Mesenchymal stem cell (in vitro differentiated cells and primary cell): ENCODE measurements at regions not wholly inside any gene's neighbourhood (a gene's known extent, or its start where the extent isn't known, plus 50 kb on each side); places are given as distances from the start of the nearest gene placed in this dataset.

Source experiments
- DNase-seq: peaks from one replicate; pipeline ENCODE4 v3.0.0-alpha.2; 2013
- H2AFZ ChIP-seq: one replicate; pipeline ENCODE4 v1.6.1; 2013; ENCODE audit warnings: low read depth, mild to moderate bottlenecking, control low read depth, inconsistent platforms, low read length, moderate library complexity
- H2AK5ac ChIP-seq: 2 replicates; pipeline ENCODE4 v1.6.1; 2013; ENCODE audit warnings: low read length, moderate library complexity, mild to moderate bottlenecking, inconsistent platforms; ENCODE audit not compliant: severe bottlenecking
- H2BK120ac ChIP-seq: one replicate; pipeline ENCODE4 v1.6.1; 2013; ENCODE audit warnings: low read depth, mild to moderate bottlenecking, inconsistent platforms, low read length, moderate library complexity
- H2BK12ac ChIP-seq, 2 experiments: one replicate each; pipeline ENCODE4 v1.6.1; 2013; ENCODE audit warnings: inconsistent platforms in 2 of 2, low read length in 2 of 2, mild to moderate bottlenecking in 2 of 2, moderate library complexity in 2 of 2, control low read depth in 1 of 2
- H2BK15ac ChIP-seq: one replicate; pipeline ENCODE4 v1.6.1; 2013; ENCODE audit warnings: mild to moderate bottlenecking, low read depth, inconsistent platforms; ENCODE audit not compliant: poor library complexity, severe bottlenecking
- H2BK5ac ChIP-seq: 2 replicates; pipeline ENCODE4 v1.6.1; 2013; ENCODE audit warnings: low read depth, mild to moderate bottlenecking, low read length, control low read depth, inconsistent platforms; ENCODE audit not compliant: poor library complexity, severe bottlenecking
- H3K14ac ChIP-seq, 2 experiments: one replicate each; pipeline ENCODE4 v1.6.1; 2013; ENCODE audit warnings: inconsistent platforms in 2 of 2, low read length in 2 of 2, control low read depth in 1 of 2, mild to moderate bottlenecking in 1 of 2, moderate library complexity in 1 of 2
- H3K18ac ChIP-seq, 2 experiments: one replicate each; pipeline ENCODE4 v1.6.1; 2013; ENCODE audit warnings: inconsistent platforms in 2 of 2, low read length in 2 of 2, control low read depth in 1 of 2, low read depth in 1 of 2, mild to moderate bottlenecking in 1 of 2
- H3K23ac ChIP-seq, 2 experiments: one replicate each; pipeline ENCODE4 v1.6.1; 2013; ENCODE audit warnings: inconsistent platforms in 2 of 2, low read length in 2 of 2, mild to moderate bottlenecking in 2 of 2, moderate library complexity in 2 of 2, control low read depth in 1 of 2
- H3K27ac ChIP-seq: 2 replicates; pipeline ENCODE4 v1.5.1; 2013; ENCODE audit warnings: mild to moderate bottlenecking, moderate library complexity, low read length, control low read depth, inconsistent platforms; ENCODE audit not compliant: poor library complexity, severe bottlenecking
- H3K27me3 ChIP-seq, 2 experiments: 2 replicates each; pipeline versions ENCODE4 v1.6.1 to v1.7.0; 2013; ENCODE audit warnings: low read length in 2 of 2, mild to moderate bottlenecking in 2 of 2, moderate library complexity in 2 of 2, control low read depth in 1 of 2, inconsistent platforms in 1 of 2; ENCODE audit not compliant: control insufficient read depth in 1 of 2, insufficient read depth in 1 of 2
- H3K36me3 ChIP-seq, 2 experiments: 2 replicates each; pipeline versions ENCODE4 v1.6.1 to v1.7.0; 2013; ENCODE audit warnings: low read length in 2 of 2, control low read depth in 1 of 2, inconsistent platforms in 1 of 2, low read depth in 1 of 2, mild to moderate bottlenecking in 1 of 2; ENCODE audit not compliant: insufficient read depth in 2 of 2, control insufficient read depth in 1 of 2
- H3K4ac ChIP-seq, 2 experiments: one replicate each; pipeline ENCODE4 v1.6.1; 2013; ENCODE audit warnings: inconsistent platforms in 2 of 2, low read length in 2 of 2, mild to moderate bottlenecking in 2 of 2, moderate library complexity in 2 of 2, control low read depth in 1 of 2, low read depth in 1 of 2
- H3K4me1 ChIP-seq: 2 replicates; pipeline ENCODE4 v1.6.1; 2013; ENCODE audit warnings: low read depth, low read length, control low read depth; ENCODE audit not compliant: control insufficient read depth, insufficient read depth
- H3K4me2 ChIP-seq: 2 replicates; pipeline ENCODE4 v1.6.1; 2013; ENCODE audit warnings: low read length, mild to moderate bottlenecking, inconsistent platforms; ENCODE audit not compliant: poor library complexity, severe bottlenecking
- H3K4me3 ChIP-seq, 2 experiments: 2 replicates each; pipeline versions ENCODE4 v1.5.1 to v1.7.0; 2013; ENCODE audit warnings: low read length in 2 of 2, mild to moderate bottlenecking in 2 of 2, control low read depth in 1 of 2, low read depth in 1 of 2; ENCODE audit not compliant: insufficient read depth in 1 of 2
- H3K79me1 ChIP-seq: replicated peaks from 2 replicates; pipeline ENCODE4 v1.6.1; 2013; ENCODE audit warnings: mild to moderate bottlenecking, control low read depth, low read length, inconsistent platforms; ENCODE audit not compliant: poor library complexity, severe bottlenecking
- H3K9ac ChIP-seq: 2 replicates; pipeline ENCODE4 v1.7.0; 2013; ENCODE audit warnings: mild to moderate bottlenecking, low read length, moderate library complexity
- H3K9me3 ChIP-seq: 2 replicates; pipeline ENCODE4 v1.7.0; 2013; ENCODE audit warnings: mild to moderate bottlenecking, low read length; ENCODE audit not compliant: control insufficient read depth
- H4K8ac ChIP-seq: one replicate; pipeline ENCODE4 v1.6.1; 2013; ENCODE audit warnings: inconsistent platforms, mild to moderate bottlenecking, low read length, moderate library complexity
- H4K91ac ChIP-seq: one replicate; pipeline ENCODE4 v1.6.1; 2013; ENCODE audit warnings: mild to moderate bottlenecking, low read length, inconsistent platforms
- WGBS: methylation state at CpG from one replicate; pipeline ENCODE4 v1.1.7; 2013; ENCODE audit warnings: mixed read lengths; 5-methylcytosine and 5-hydroxymethylcytosine counted together

- Histone ChIP-seq H3K4me2 (no peak overlapping the region), H3K23ac (no peak overlapping the region), H3K79me1 (no peaks in the 10 kb centered on the region), H3K14ac (no peak overlapping the region), H2AK5ac (no peak overlapping the region), H3K4me3 (no peak overlapping the region), H2AFZ (no peak overlapping the region), H3K27ac (no peak overlapping the region), H3K18ac (no peak overlapping the region), H4K91ac (no peak overlapping the region), H2BK12ac (no peak overlapping the region), H2BK120ac (no peak overlapping the region), H3K4me1 (no peaks in the 10 kb centered on the region), H2BK15ac (no peak overlapping the region), H3K9ac (no peak overlapping the region), H3K9me3 (no peaks in the 10 kb centered on the region), H3K4ac (no peak overlapping the region), H4K8ac (no peak overlapping the region), H3K27me3 (no peaks in the 10 kb centered on the region), H2BK5ac (no peak overlapping the region), H3K36me3 (no peaks in the 10 kb centered on the region)
- WGBS, result 55% methylated on average over 4 of the region's 4 CpGs
- DNase-seq, result no peak
Observed at GRCh38 chr12:13599176-13599575, 382.2 kb downstream of the GRIN2B start.

- no peak overlapping the region for H3K27ac ChIP-seq
- no peak overlapping the region for H3K4me3 ChIP-seq
- no peak overlapping the region for H3K18ac ChIP-seq
- H3K4me1 ChIP-seq, result no peaks in the 10 kb centered on the region
- no peak for DNase-seq
- no peak overlapping the region for H3K4me2 ChIP-seq
- no peak overlapping the region for H3K23ac ChIP-seq
- H2BK12ac ChIP-seq, result no peak overlapping the region
- H3K79me1 ChIP-seq, result no peaks in the 10 kb centered on the region
- H2BK5ac ChIP-seq, result no peak overlapping the region
- H4K8ac ChIP-seq, result no peak overlapping the region
- H2AFZ ChIP-seq, result no peak overlapping the region
- H2BK120ac ChIP-seq, result no peak overlapping the region
- no peak overlapping the region for H3K9ac ChIP-seq
- no peaks in the 10 kb centered on the region for H3K36me3 ChIP-seq
- no peak overlapping the region for H2BK15ac ChIP-seq
- no peak overlapping the region for H3K4ac ChIP-seq
- H4K91ac ChIP-seq, result no peak overlapping the region
- WGBS, result 68% methylated on average over 2 of the region's 2 CpGs
- no peaks in the 10 kb centered on the region for H3K9me3 ChIP-seq
- no peak overlapping the region for H3K14ac ChIP-seq
- H3K27me3 ChIP-seq, result no peaks in the 10 kb centered on the region
- no peak overlapping the region for H2AK5ac ChIP-seq
Observed at GRCh38 chr12:13597837-13598236, 383.6 kb downstream of the GRIN2B start.

GRCh38 chr12:13597166-13597565 is 384.2 kb downstream of the GRIN2B start:
- Histone ChIP-seq H2BK120ac (no peak overlapping the region), H3K9ac (no peak overlapping the region), H4K8ac (no peak overlapping the region), H3K14ac (no peak overlapping the region), H3K4ac (no peak overlapping the region), H4K91ac (no peak overlapping the region), H2BK12ac (no peak overlapping the region), H3K36me3 (no peaks in the 10 kb centered on the region), H3K27me3 (no peaks in the 10 kb centered on the region), H2BK15ac (no peak overlapping the region), H3K23ac (no peak overlapping the region), H2AK5ac (no peak overlapping the region), H3K4me3 (no peak overlapping the region), H2AFZ (no peak overlapping the region), H3K27ac (no peak overlapping the region), H3K4me2 (no peak overlapping the region), H3K18ac (no peak overlapping the region), H2BK5ac (no peak overlapping the region), H3K4me1 (no peaks in the 10 kb centered on the region), H3K9me3 (no peaks in the 10 kb centered on the region), H3K79me1 (no peaks in the 10 kb centered on the region)
- no peak for DNase-seq
- WGBS, result 45% methylated on average over 4 of the region's 4 CpGs

- H2BK5ac ChIP-seq, result no peak overlapping the region
- no peaks in the 10 kb centered on the region for H3K79me1 ChIP-seq
- H4K91ac ChIP-seq, result no peak overlapping the region
- H3K9me3 ChIP-seq, result no peaks in the 10 kb centered on the region
- H4K8ac ChIP-seq, result no peak overlapping the region
- no peak overlapping the region for H3K9ac ChIP-seq
- no peaks in the 10 kb centered on the region for H3K27me3 ChIP-seq
- DNase-seq, result no peak
- no peak overlapping the region for H2AFZ ChIP-seq
- H2BK120ac ChIP-seq, result no peak overlapping the region
- no peak overlapping the region for H3K14ac ChIP-seq
- no peak overlapping the region for H2AK5ac ChIP-seq
- H3K4me2 ChIP-seq, result no peak overlapping the region
- no peak overlapping the region for H3K18ac ChIP-seq
- H3K36me3 ChIP-seq, result no peaks in the 10 kb centered on the region
- H3K23ac ChIP-seq, result no peak overlapping the region
- H2BK12ac ChIP-seq, result no peak overlapping the region
- no peak overlapping the region for H3K27ac ChIP-seq
- H3K4me1 ChIP-seq, result no peaks in the 10 kb centered on the region
- H2BK15ac ChIP-seq, result no peak overlapping the region
- no peak overlapping the region for H3K4ac ChIP-seq
- WGBS, result 31% methylated on average over 1 of the region's 1 CpG
- H3K4me3 ChIP-seq, result no peak overlapping the region
Observed at GRCh38 chr12:13596714-13597113, 384.7 kb downstream of the GRIN2B start.
